Transverse colon (tissue), 4 donors: ENCODE measurements at regions not wholly inside any gene's neighbourhood (a gene's known extent, or its start where the extent isn't known, plus 50 kb on each side); places are given as distances from the start of the nearest gene placed in this dataset.

ENCODE experiments used
- DNase-seq: peaks from one replicate; pipeline ENCODE4 v3.0.0-alpha.2; 2019
- H3K27ac ChIP-seq, 4 donors: fragments of 200-600 bp; sonication (generic); 2 replicates each; pipeline ENCODE4 v1.5.1; 2016 to 2018; ENCODE audit warnings: inconsistent platforms in 4 of 4
- H3K27me3 ChIP-seq: fragments of 200-600 bp; sonication (generic); 2 replicates; pipeline ENCODE4 v1.5.1; 2017; ENCODE audit warnings: inconsistent platforms
- H3K36me3 ChIP-seq, 4 donors: fragments of 200-600 bp; sonication (generic); 2 replicates each; pipeline ENCODE4 v1.5.1; 2017 to 2019; ENCODE audit warnings: inconsistent platforms in 4 of 4
- H3K4me1 ChIP-seq, 4 donors: fragments of 200-600 bp; sonication (generic); 2 replicates each; pipeline ENCODE4 v1.5.1; 2017 to 2020; ENCODE audit warnings: inconsistent platforms in 4 of 4
- H3K4me3 ChIP-seq, 4 donors: fragments of 200-600 bp; sonication (generic); 1 replicate in 1 of 4; 2 replicates in 3 of 4; pipeline versions ENCODE4 v1.5.1 to v1.6.1; 2017 to 2019; ENCODE audit warnings: inconsistent platforms in 4 of 4
- H3K9me3 ChIP-seq, 2 donors: fragments of 200-600 bp; sonication (generic); 2 replicates each; pipeline ENCODE4 v1.5.1; 2017 to 2019; ENCODE audit warnings: inconsistent platforms in 2 of 2
- CTCF ChIP-seq, 5 experiments: fragments of 200-600 bp in 3 of 5; fragments of 450-650 bp in 2 of 5; sonication (generic) in 3 of 5; IDR thresholded peaks; 1 replicate in 2 of 5; 2 replicates in 3 of 5; pipeline ENCODE4 v1.5.1; 2016 to 2017; ENCODE audit warnings: antibody characterized with exemption in 5 of 5, inconsistent platforms in 3 of 5, mild to moderate bottlenecking in 2 of 5, moderate library complexity in 1 of 5
- EP300 ChIP-seq: sonication (generic); formaldehyde crosslinking; IDR thresholded peaks from one replicate; pipeline ENCODE4 v1.6.1; 2017; ENCODE audit warnings: antibody characterized with exemption, low read depth
- POLR2A ChIP-seq: fragments of 450-650 bp; IDR thresholded peaks from one replicate; pipeline ENCODE4 v1.6.1; 2016; ENCODE audit warnings: antibody characterized with exemption, mild to moderate bottlenecking, moderate library complexity
- POLR2AphosphoS5 ChIP-seq, 3 donors: sonication (generic); formaldehyde crosslinking; IDR thresholded peaks; one replicate each; pipeline ENCODE4 v1.6.1; 2016; ENCODE audit warnings: antibody characterized with exemption in 3 of 3
- WGBS, 2 donors: methylation state at CpG; one replicate each; pipeline ENCODE4 v1.1.5; 2018; ENCODE audit warnings: low coverage in 1 of 2; 5-methylcytosine and 5-hydroxymethylcytosine counted together
- in situ Hi-C, 4 donors: fragments of 200-750 bp; cut with MboI; loops; one replicate each; pipeline versions ENCODE4 v1.15.0 to v1.15.1; 2017; ENCODE audit warnings: low sequenced_read_pairs in 3 of 4, low pct_ligation_motif_present in 1 of 4, low pct_unique_long_range_greater_than_20kb in 1 of 4
- intact Hi-C: fragments of 100-400 bp; cut with DNase I; formaldehyde crosslinking; loops from one replicate; pipeline ENCODE4 v1.15.1; 2023; ENCODE audit warnings: low total_unique reads

GRCh38 chr7:16344927-16345326 is 76.4 kb downstream of the CRPPA start:
- H3K27ac ChIP-seq, result no peak overlapping the region
- WGBS, 2 donors, result 0 to 50% methylated on average over 1 of the region's 1 CpG
- intact Hi-C loops, result no loop called here
- DNase-seq, result no peak
- in situ Hi-C loops, result no loop called here
- no peak overlapping the region for H3K4me3 ChIP-seq
- TF ChIP-seq EP300, result no peak
- no peak for TF ChIP-seq POLR2AphosphoS5 (IDR thresholded peaks at IDR 0.05)
- TF ChIP-seq CTCF (IDR thresholded peaks at IDR 0.05), result no peak
- no peak for TF ChIP-seq POLR2A
- H3K27me3 ChIP-seq, result no peaks in the 10 kb centered on the region
- peaks cover 15 to 16% of the 10 kb centered on the region in 2 donors for H3K9me3 ChIP-seq
- peaks cover 0 to 18% (median 8%) of the 10 kb centered on the region in 4 donors for H3K4me1 ChIP-seq
- no peaks in the 10 kb centered on the region for H3K36me3 ChIP-seq

GRCh38 chr7:16343612-16344011 is 77.7 kb downstream of the CRPPA start:
- Histone ChIP-seq H3K9me3 (peaks cover 8 to 9% of the 10 kb centered on the region in 2 donors), H3K36me3 (no peaks in the 10 kb centered on the region), H3K27ac (no peak overlapping the region), H3K4me1 (peaks cover 0 to 18% (median 8%) of the 10 kb centered on the region in 4 donors), H3K27me3 (no peaks in the 10 kb centered on the region), H3K4me3 (no peak overlapping the region)
- in situ Hi-C loops, result no loop called here
- intact Hi-C loops, result no loop called here
- no peak for DNase-seq
- 93 to 94% methylated on average over 4 to 5 of the region's 5 CpGs for WGBS, 2 donors
- TF ChIP-seq POLR2AphosphoS5 (IDR thresholded peaks at IDR 0.05), result no peak
- TF ChIP-seq POLR2A, result no peak
- TF ChIP-seq EP300, result no peak
- no peak for TF ChIP-seq CTCF (IDR thresholded peaks at IDR 0.05)

- WGBS, 2 donors, result 85 to 100% methylated on average over 1 of the region's 1 CpG
- TF ChIP-seq POLR2A, result no peak
- TF ChIP-seq EP300, result no peak
- no peak for TF ChIP-seq POLR2AphosphoS5 (IDR thresholded peaks at IDR 0.05)
- TF ChIP-seq CTCF (IDR thresholded peaks at IDR 0.05), result no peak
- intact Hi-C loops (no loop called here), in situ Hi-C loops (no loop called here)
- Histone ChIP-seq H3K9me3 (no peaks in the 10 kb centered on the region), H3K4me1 (no peaks in the 10 kb centered on the region), H3K27me3 (no peaks in the 10 kb centered on the region), H3K4me3 (no peak overlapping the region), H3K27ac (no peak overlapping the region), H3K36me3 (no peaks in the 10 kb centered on the region)
- DNase-seq, result no peak
Measured at GRCh38 chr7:16338065-16338464, 83.3 kb downstream of the CRPPA start.

GRCh38 chr7:16326106-16326505 is 95.2 kb downstream of the CRPPA start:
- H3K27ac ChIP-seq, result no peak overlapping the region
- no peak for DNase-seq
- H3K4me1 ChIP-seq, result no peaks in the 10 kb centered on the region
- H3K36me3 ChIP-seq, result no peaks in the 10 kb centered on the region
- TF ChIP-seq CTCF (IDR thresholded peaks at IDR 0.05), result no peak
- no peak for TF ChIP-seq EP300
- no peak for TF ChIP-seq POLR2A
- TF ChIP-seq POLR2AphosphoS5 (IDR thresholded peaks at IDR 0.05), result no peak
- no peaks in the 10 kb centered on the region for H3K9me3 ChIP-seq
- H3K27me3 ChIP-seq, result no peaks in the 10 kb centered on the region
- in situ Hi-C loops, result no loop called here
- no peak overlapping the region for H3K4me3 ChIP-seq
- intact Hi-C loops, result no loop called here
